ENCODE measurements at regions not wholly inside any gene's neighbourhood (a gene's known extent, or its start where the extent isn't known, plus 50 kb on each side); places are given as distances from the start of the nearest gene placed in this dataset.
"Not testable (repeated sequence)": the region's sequence is repeated elsewhere in the genome, so short reads cannot be mapped to it uniquely, and the experiment has no call there.

GRCh38 chrX:134071899-134072298 is 86.5 kb upstream of the GPC3 start:
- TF ChIP-seq CTCF, POLR2A (IDR thresholded peaks at IDR 0.05): not testable (repeated sequence)
